GM21825 (cell line): ENCODE measurements at regions not wholly inside any gene's neighbourhood (a gene's known extent, or its start where the extent isn't known, plus 50 kb on each side); places are given as distances from the start of the nearest gene placed in this dataset.

Source experiments
- ATAC-seq: cut with Tn5 transposase; IDR thresholded peaks from one replicate; pipeline ENCODE4 v1.9.1; 2021; ENCODE audit warnings: mild to moderate bottlenecking, moderate library complexity; ENCODE audit not compliant: unreplicated experiment

GRCh38 chr4:81965454-81965853 is 408.3 kb downstream of the HNRNPD start:
- ATAC-seq: no peak

GRCh38 chr4:81963763-81964020 is 410.1 kb downstream of the HNRNPD start:
- ATAC-seq: no peak

GRCh38 chr4:81963015-81963762 is 410.6 kb downstream of the HNRNPD start:
- no peak for ATAC-seq

GRCh38 chr4:81960961-81961360 is 412.8 kb downstream of the HNRNPD start:
- ATAC-seq: no peak

GRCh38 chr4:81954271-81954670 is 419.5 kb downstream of the HNRNPD start:
- ATAC-seq: no peak

- no peak for ATAC-seq
Observed at GRCh38 chr4:81951891-81952455, 421.8 kb downstream of the HNRNPD start.

- no peak for ATAC-seq
Observed at GRCh38 chr4:81946996-81947395, 426.8 kb downstream of the HNRNPD start.

GRCh38 chr4:81930506-81931238 is 443.1 kb downstream of the HNRNPD start:
- no peak for ATAC-seq

- no peak for ATAC-seq
Observed at GRCh38 chr4:81923140-81923539, 450.7 kb downstream of the HNRNPD start.

- no peak for ATAC-seq
Observed at GRCh38 chr4:81922313-81922712, 450.6 kb upstream of the RASGEF1B start.

GRCh38 chr4:81921751-81922159 is 450.0 kb upstream of the RASGEF1B start:
- ATAC-seq: no peak

- no peak for ATAC-seq
Observed at GRCh38 chr4:81919810-81920209, 448.1 kb upstream of the RASGEF1B start.

- peak; percentile 59 for ATAC-seq
Observed at GRCh38 chr4:81919223-81919622, 447.5 kb upstream of the RASGEF1B start.

GRCh38 chr4:81915430-81915829 is 443.7 kb upstream of the RASGEF1B start:
- no peak for ATAC-seq

GRCh38 chr4:81914623-81915022 is 442.9 kb upstream of the RASGEF1B start:
- peak; percentile 53 for ATAC-seq

- ATAC-seq: peak; percentile 56
Observed at GRCh38 chr4:81913427-81913879, 441.7 kb upstream of the RASGEF1B start.

GRCh38 chr4:81912376-81913030 is 440.8 kb upstream of the RASGEF1B start:
- no peak for ATAC-seq

GRCh38 chr4:81906905-81907304 is 435.2 kb upstream of the RASGEF1B start:
- no peak for ATAC-seq

GRCh38 chr4:81905971-81906370 is 434.3 kb upstream of the RASGEF1B start:
- peak; percentile 99 for ATAC-seq

- no peak for ATAC-seq
Observed at GRCh38 chr4:81904121-81904520, 432.4 kb upstream of the RASGEF1B start.

- ATAC-seq: no peak
Observed at GRCh38 chr4:81903212-81903611, 431.5 kb upstream of the RASGEF1B start.
